ENCODE measurements at regions not wholly inside any gene's neighbourhood (a gene's known extent, or its start where the extent isn't known, plus 50 kb on each side); places are given as distances from the start of the nearest gene placed in this dataset.

DNA sequence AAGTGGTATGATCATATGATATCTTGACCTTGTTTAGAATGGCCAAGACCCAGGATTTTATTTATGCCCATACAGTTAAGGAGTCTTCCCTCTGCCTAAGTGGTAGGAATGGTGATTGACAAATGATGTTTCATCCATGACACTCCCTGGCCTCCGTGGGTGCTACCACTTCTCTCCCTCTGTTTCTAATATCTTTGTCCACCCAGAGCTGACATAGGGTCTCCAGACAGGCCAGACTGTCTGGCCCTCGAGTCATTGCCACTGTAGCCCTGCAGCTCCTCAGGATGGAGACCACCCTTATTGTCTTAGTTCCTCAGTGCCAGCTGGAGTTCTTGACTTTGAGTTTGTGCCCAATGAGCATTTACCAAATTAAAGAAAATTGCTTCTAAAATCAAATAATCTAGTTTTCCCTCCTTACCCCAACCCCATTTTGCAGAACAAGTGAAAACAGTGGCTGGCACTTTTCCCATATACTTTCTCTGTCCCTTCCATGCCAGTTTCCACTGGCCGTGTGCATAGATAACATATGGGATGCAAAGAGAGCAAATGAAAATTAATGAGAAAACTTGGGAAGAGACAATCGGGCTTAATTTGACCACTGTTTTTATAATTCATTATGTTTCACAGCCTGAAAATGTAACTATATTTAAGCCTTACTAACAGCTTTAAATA lies 235.7 kb downstream of the NSG2 start:
- DNase-seq (ENCODE audit: low spot score in 2 of 2) = no peak
- TF ChIP-seq, protein P1, sequence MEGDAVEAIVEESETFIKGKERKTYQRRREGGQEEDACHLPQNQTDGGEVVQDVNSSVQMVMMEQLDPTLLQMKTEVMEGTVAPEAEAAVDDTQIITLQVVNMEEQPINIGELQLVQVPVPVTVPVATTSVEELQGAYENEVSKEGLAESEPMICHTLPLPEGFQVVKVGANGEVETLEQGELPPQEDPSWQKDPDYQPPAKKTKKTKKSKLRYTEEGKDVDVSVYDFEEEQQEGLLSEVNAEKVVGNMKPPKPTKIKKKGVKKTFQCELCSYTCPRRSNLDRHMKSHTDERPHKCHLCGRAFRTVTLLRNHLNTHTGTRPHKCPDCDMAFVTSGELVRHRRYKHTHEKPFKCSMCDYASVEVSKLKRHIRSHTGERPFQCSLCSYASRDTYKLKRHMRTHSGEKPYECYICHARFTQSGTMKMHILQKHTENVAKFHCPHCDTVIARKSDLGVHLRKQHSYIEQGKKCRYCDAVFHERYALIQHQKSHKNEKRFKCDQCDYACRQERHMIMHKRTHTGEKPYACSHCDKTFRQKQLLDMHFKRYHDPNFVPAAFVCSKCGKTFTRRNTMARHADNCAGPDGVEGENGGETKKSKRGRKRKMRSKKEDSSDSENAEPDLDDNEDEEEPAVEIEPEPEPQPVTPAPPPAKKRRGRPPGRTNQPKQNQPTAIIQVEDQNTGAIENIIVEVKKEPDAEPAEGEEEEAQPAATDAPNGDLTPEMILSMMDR (IDR thresholded peaks at IDR 0.05) = no peak
- H3K27ac ChIP-seq = no peak overlapping the region
- intact Hi-C loops (cut with DNase I) = no loop called here
- no peak overlapping the region for H3K4me3 ChIP-seq
- H3K4me1 ChIP-seq = no peaks in the 10 kb centered on the region
- H3K36me3 ChIP-seq = no peaks in the 10 kb centered on the region
- H3K9me3 ChIP-seq = no peaks in the 10 kb centered on the region
- H3K27me3 ChIP-seq = no peaks in the 10 kb centered on the region

DNA sequence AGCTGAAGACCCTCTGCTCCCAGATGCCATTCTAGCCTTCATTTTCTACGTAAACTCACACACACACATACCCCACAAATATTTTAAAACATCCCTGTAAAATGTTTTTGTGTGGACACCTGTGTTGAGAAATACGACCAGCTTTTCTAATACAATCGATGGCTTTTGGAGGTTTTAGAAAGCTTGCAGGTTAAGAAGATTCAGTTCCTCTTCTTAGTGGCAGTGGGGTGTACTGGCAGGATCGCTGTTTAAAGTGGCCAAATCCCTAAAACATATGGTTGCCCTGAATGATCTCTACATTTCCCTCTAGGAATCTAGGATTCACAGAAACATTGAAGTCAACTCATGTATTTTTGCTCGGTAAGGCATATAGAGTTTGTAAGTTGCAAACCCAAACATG lies 236.3 kb downstream of the NSG2 start:
- H3K36me3 ChIP-seq = no peaks in the 10 kb centered on the region
- H3K27ac ChIP-seq = no peak overlapping the region
- intact Hi-C loops (cut with DNase I) = no loop called here
- no peak for DNase-seq (ENCODE audit: low spot score in 2 of 2)
- no peaks in the 10 kb centered on the region for H3K9me3 ChIP-seq
- H3K4me3 ChIP-seq = no peak overlapping the region
- TF ChIP-seq, protein P1 (IDR thresholded peaks at IDR 0.05) = no peak
- H3K27me3 ChIP-seq = no peaks in the 10 kb centered on the region
- H3K4me1 ChIP-seq = no peaks in the 10 kb centered on the region

DNA sequence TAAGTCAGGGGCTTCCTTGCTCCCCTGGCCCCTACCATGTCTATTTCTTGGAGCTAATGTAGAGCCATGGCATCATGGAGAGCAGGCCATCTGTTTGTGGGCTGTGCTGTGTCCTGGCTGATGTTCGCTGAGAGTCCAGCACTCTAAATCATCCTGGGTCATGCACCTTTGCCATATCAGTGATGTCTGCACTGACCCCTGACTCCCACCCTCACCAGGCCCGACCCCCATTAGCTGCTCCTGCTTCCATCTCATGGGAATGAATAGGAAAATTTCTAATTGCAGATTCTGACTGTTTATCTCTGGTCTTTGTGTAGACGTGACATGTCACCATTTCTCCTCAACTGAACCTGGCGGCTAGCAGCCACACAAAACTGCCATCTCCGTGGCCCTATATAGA lies 236.9 kb downstream of the NSG2 start:
- H3K27me3 ChIP-seq = no peaks in the 10 kb centered on the region
- TF ChIP-seq, protein P1 (IDR thresholded peaks at IDR 0.05) = no peak

DNA sequence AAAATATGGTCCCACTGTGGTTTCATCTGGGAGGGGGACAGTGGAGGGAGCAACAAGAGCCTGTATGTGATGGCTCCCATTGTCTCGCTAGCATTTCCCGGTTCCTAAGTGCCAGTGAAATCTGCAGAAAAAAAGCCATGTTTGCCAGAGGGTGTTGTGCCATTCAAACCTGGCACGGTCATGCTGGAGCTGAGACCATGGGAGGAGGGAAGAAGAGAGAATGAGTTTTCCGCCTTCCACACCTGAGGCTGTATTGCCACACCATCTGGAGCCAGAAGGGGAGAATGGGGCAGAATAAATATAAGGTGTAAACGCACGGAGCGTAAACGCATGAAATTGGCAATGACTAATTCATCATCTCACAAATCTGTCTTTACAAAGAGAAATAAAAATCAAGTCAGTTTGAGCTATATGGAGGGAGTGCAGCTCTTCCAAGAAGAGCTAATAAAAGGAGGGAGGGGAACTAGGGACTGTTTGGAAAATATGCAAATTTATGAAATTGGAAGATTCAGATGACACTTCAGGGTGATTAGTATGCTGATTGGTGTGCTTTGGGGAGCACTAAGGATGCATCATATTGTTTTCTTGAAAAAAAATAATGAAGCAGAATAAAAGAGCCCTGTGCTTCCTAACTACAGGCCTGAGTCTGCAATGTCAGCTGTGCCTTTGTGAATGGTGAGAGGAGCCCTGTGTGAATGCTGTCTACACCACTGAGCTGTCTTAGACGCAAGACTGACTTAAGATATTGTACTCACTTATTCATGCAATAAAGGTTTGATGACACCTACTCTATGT lies 237.9 kb downstream of the NSG2 start:
- Histone ChIP-seq H3K4me3 (no peak overlapping the region), H3K36me3 (no peaks in the 10 kb centered on the region), H3K9me3 (no peaks in the 10 kb centered on the region), H3K27ac (no peak overlapping the region), H3K4me1 (no peaks in the 10 kb centered on the region), H3K27me3 (no peaks in the 10 kb centered on the region)
- DNase-seq (ENCODE audit: low spot score in 2 of 2) = no peak
- TF ChIP-seq, protein P1 (IDR thresholded peaks at IDR 0.05) = no peak
- intact Hi-C loops (cut with DNase I) = no loop called here

More for the DNA sequence above, 236.9 kb downstream of the NSG2 start:
- H3K36me3 ChIP-seq = no peaks in the 10 kb centered on the region
- H3K9me3 ChIP-seq = no peaks in the 10 kb centered on the region
- DNase-seq (ENCODE audit: low spot score in 2 of 2) = no peak
- no peak overlapping the region for H3K27ac ChIP-seq
- no peak overlapping the region for H3K4me3 ChIP-seq
- no peaks in the 10 kb centered on the region for H3K4me1 ChIP-seq
- intact Hi-C loops (cut with DNase I) = no loop called here

DNA sequence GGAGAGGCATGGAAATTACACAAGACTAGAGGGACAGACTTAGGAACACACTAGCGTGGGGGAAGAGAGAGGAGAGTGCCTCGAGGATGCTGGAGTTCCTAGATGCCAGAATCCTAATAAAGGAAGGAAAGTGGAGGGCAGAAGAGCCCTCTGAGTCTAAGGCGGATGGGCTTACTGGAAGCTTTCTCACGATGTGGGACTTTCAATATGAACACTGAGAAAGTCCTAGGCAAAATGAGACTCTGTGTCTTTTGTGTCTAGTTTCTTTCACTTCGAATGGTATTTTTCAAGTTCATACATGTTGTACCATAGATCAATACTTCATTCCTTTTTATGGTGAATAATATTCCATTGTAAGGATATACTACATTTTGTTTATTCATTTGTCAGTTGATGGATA lies 239.4 kb downstream of the NSG2 start:
- TF ChIP-seq, protein P1 (IDR thresholded peaks at IDR 0.05) = no peak
- H3K4me1 ChIP-seq = no peaks in the 10 kb centered on the region
- peaks cover 0 to 4% of the 10 kb centered on the region in 2 donors for H3K9me3 ChIP-seq
- H3K36me3 ChIP-seq = no peaks in the 10 kb centered on the region
- no peak for DNase-seq (ENCODE audit: low spot score in 2 of 2)
- no peaks in the 10 kb centered on the region for H3K27me3 ChIP-seq
- intact Hi-C loops (cut with DNase I) = no loop called here
- H3K27ac ChIP-seq = no peak overlapping the region
- H3K4me3 ChIP-seq = no peak overlapping the region
